Mesenchymal stem cell (in vitro differentiated cells and primary cell): ENCODE measurements at regions not wholly inside any gene's neighbourhood (a gene's known extent, or its start where the extent isn't known, plus 50 kb on each side); places are given as distances from the start of the nearest gene placed in this dataset.

ENCODE experiments used
- DNase-seq: peaks from one replicate; pipeline ENCODE4 v3.0.0-alpha.2; 2013
- H2AFZ ChIP-seq: one replicate; pipeline ENCODE4 v1.6.1; 2013; ENCODE audit warnings: low read depth, mild to moderate bottlenecking, control low read depth, inconsistent platforms, low read length, moderate library complexity
- H2AK5ac ChIP-seq: 2 replicates; pipeline ENCODE4 v1.6.1; 2013; ENCODE audit warnings: low read length, moderate library complexity, mild to moderate bottlenecking, inconsistent platforms; ENCODE audit not compliant: severe bottlenecking
- H2BK120ac ChIP-seq: one replicate; pipeline ENCODE4 v1.6.1; 2013; ENCODE audit warnings: low read depth, mild to moderate bottlenecking, inconsistent platforms, low read length, moderate library complexity
- H2BK12ac ChIP-seq, 2 experiments: one replicate each; pipeline ENCODE4 v1.6.1; 2013; ENCODE audit warnings: inconsistent platforms in 2 of 2, low read length in 2 of 2, mild to moderate bottlenecking in 2 of 2, moderate library complexity in 2 of 2, control low read depth in 1 of 2
- H2BK15ac ChIP-seq: one replicate; pipeline ENCODE4 v1.6.1; 2013; ENCODE audit warnings: mild to moderate bottlenecking, low read depth, inconsistent platforms; ENCODE audit not compliant: poor library complexity, severe bottlenecking
- H2BK5ac ChIP-seq: 2 replicates; pipeline ENCODE4 v1.6.1; 2013; ENCODE audit warnings: low read depth, mild to moderate bottlenecking, low read length, control low read depth, inconsistent platforms; ENCODE audit not compliant: poor library complexity, severe bottlenecking
- H3K14ac ChIP-seq, 2 experiments: one replicate each; pipeline ENCODE4 v1.6.1; 2013; ENCODE audit warnings: inconsistent platforms in 2 of 2, low read length in 2 of 2, control low read depth in 1 of 2, mild to moderate bottlenecking in 1 of 2, moderate library complexity in 1 of 2
- H3K18ac ChIP-seq, 2 experiments: one replicate each; pipeline ENCODE4 v1.6.1; 2013; ENCODE audit warnings: inconsistent platforms in 2 of 2, low read length in 2 of 2, control low read depth in 1 of 2, low read depth in 1 of 2, mild to moderate bottlenecking in 1 of 2
- H3K23ac ChIP-seq, 2 experiments: one replicate each; pipeline ENCODE4 v1.6.1; 2013; ENCODE audit warnings: inconsistent platforms in 2 of 2, low read length in 2 of 2, mild to moderate bottlenecking in 2 of 2, moderate library complexity in 2 of 2, control low read depth in 1 of 2
- H3K27ac ChIP-seq: 2 replicates; pipeline ENCODE4 v1.5.1; 2013; ENCODE audit warnings: mild to moderate bottlenecking, moderate library complexity, low read length, control low read depth, inconsistent platforms; ENCODE audit not compliant: poor library complexity, severe bottlenecking
- H3K27me3 ChIP-seq, 2 experiments: 2 replicates each; pipeline versions ENCODE4 v1.6.1 to v1.7.0; 2013; ENCODE audit warnings: low read length in 2 of 2, mild to moderate bottlenecking in 2 of 2, moderate library complexity in 2 of 2, control low read depth in 1 of 2, inconsistent platforms in 1 of 2; ENCODE audit not compliant: control insufficient read depth in 1 of 2, insufficient read depth in 1 of 2
- H3K36me3 ChIP-seq, 2 experiments: 2 replicates each; pipeline versions ENCODE4 v1.6.1 to v1.7.0; 2013; ENCODE audit warnings: low read length in 2 of 2, control low read depth in 1 of 2, inconsistent platforms in 1 of 2, low read depth in 1 of 2, mild to moderate bottlenecking in 1 of 2; ENCODE audit not compliant: insufficient read depth in 2 of 2, control insufficient read depth in 1 of 2
- H3K4ac ChIP-seq, 2 experiments: one replicate each; pipeline ENCODE4 v1.6.1; 2013; ENCODE audit warnings: inconsistent platforms in 2 of 2, low read length in 2 of 2, mild to moderate bottlenecking in 2 of 2, moderate library complexity in 2 of 2, control low read depth in 1 of 2, low read depth in 1 of 2
- H3K4me1 ChIP-seq: 2 replicates; pipeline ENCODE4 v1.6.1; 2013; ENCODE audit warnings: low read depth, low read length, control low read depth; ENCODE audit not compliant: control insufficient read depth, insufficient read depth
- H3K4me2 ChIP-seq: 2 replicates; pipeline ENCODE4 v1.6.1; 2013; ENCODE audit warnings: low read length, mild to moderate bottlenecking, inconsistent platforms; ENCODE audit not compliant: poor library complexity, severe bottlenecking
- H3K4me3 ChIP-seq, 2 experiments: 2 replicates each; pipeline versions ENCODE4 v1.5.1 to v1.7.0; 2013; ENCODE audit warnings: low read length in 2 of 2, mild to moderate bottlenecking in 2 of 2, control low read depth in 1 of 2, low read depth in 1 of 2; ENCODE audit not compliant: insufficient read depth in 1 of 2
- H3K79me1 ChIP-seq: replicated peaks from 2 replicates; pipeline ENCODE4 v1.6.1; 2013; ENCODE audit warnings: mild to moderate bottlenecking, control low read depth, low read length, inconsistent platforms; ENCODE audit not compliant: poor library complexity, severe bottlenecking
- H3K9ac ChIP-seq: 2 replicates; pipeline ENCODE4 v1.7.0; 2013; ENCODE audit warnings: mild to moderate bottlenecking, low read length, moderate library complexity
- H3K9me3 ChIP-seq: 2 replicates; pipeline ENCODE4 v1.7.0; 2013; ENCODE audit warnings: mild to moderate bottlenecking, low read length; ENCODE audit not compliant: control insufficient read depth
- H4K8ac ChIP-seq: one replicate; pipeline ENCODE4 v1.6.1; 2013; ENCODE audit warnings: inconsistent platforms, mild to moderate bottlenecking, low read length, moderate library complexity
- H4K91ac ChIP-seq: one replicate; pipeline ENCODE4 v1.6.1; 2013; ENCODE audit warnings: mild to moderate bottlenecking, low read length, inconsistent platforms
- WGBS: methylation state at CpG from one replicate; pipeline ENCODE4 v1.1.7; 2013; ENCODE audit warnings: mixed read lengths; 5-methylcytosine and 5-hydroxymethylcytosine counted together

DNA sequence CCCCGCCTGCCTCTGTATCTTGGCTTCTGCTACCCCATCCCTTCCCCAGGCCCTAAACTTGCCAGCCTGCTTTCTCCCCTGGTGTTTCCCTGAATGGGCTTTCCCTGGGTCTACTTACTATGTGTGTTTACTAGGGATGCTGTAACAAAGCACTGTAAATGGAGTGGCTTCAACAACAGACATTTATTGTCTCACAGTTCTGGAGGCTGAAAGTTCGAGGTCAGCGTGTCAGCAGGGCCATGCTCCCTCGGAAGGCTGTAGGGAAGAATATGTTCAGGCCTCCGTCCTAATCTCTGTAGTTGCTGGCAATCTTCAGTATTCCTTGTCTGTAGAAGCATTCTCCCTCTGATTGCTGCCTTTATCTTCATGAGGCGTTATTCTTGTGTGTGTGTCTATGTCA, 113.6 kb downstream of the DDX1 start:
- DNase-seq = no peak
- Histone ChIP-seq H2BK15ac (no peak overlapping the region), H3K79me1 (no peaks in the 10 kb centered on the region), H2BK120ac (no peak overlapping the region), H3K27me3 (peaks cover 0 to 15% of the 10 kb centered on the region in 2 experiments), H3K4ac (no peak overlapping the region), H3K4me2 (no peak overlapping the region), H4K91ac (no peak overlapping the region), H3K14ac (no peak overlapping the region), H3K23ac (no peak overlapping the region), H3K27ac (no peak overlapping the region), H3K18ac (no peak overlapping the region), H3K36me3 (peaks cover 0 to 4% of the 10 kb centered on the region in 2 experiments), H3K9ac (no peak overlapping the region), H2BK5ac (no peak overlapping the region), H2BK12ac (no peak overlapping the region), H3K4me1 (peaks cover 4% of the 10 kb centered on the region), H3K9me3 (no peaks in the 10 kb centered on the region), H4K8ac (no peak overlapping the region), H3K4me3 (no peak overlapping the region), H2AK5ac (no peak overlapping the region), H2AFZ (no peak overlapping the region)
- 82% methylated on average over 6 of the region's 6 CpGs for WGBS

DNA sequence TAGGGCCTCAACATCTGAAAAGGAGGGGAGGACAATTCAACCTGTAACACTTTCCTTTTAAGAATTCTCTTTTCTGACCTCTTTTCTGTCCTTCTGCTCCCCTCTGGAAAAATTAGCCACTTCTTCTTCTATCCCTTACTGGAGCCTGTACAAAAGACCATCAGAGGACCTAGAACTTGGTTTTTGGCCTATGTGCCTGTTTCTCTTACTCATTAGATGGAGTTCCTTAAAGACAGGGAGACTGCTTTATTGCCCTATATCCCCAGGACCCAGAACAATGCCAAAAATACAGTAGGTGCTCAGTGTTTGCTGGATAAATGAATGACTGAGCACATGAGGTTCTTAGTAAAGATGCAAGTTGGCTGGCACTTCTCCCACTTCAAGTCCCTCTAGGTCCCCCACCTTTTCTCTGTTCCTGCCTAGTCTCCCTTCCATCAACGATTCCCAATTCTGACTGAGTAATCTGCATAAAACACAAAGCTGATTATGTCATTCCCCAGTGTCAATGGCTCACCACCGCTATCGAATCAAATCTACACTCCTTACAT, 114.2 kb downstream of the DDX1 start:
- Histone ChIP-seq H2BK120ac (no peak overlapping the region), H3K14ac (no peak overlapping the region), H4K8ac (no peak overlapping the region), H3K79me1 (no peaks in the 10 kb centered on the region), H3K9me3 (no peaks in the 10 kb centered on the region), H2AFZ (no peak overlapping the region), H4K91ac (no peak overlapping the region), H2BK12ac (no peak overlapping the region), H3K4me2 (no peak overlapping the region), H3K18ac (no peak overlapping the region), H3K27me3 (peaks cover 0 to 16% of the 10 kb centered on the region in 2 experiments), H3K4me3 (no peak overlapping the region), H3K4ac (no peak overlapping the region), H3K9ac (no peak overlapping the region), H2BK5ac (no peak overlapping the region), H3K27ac (no peak overlapping the region), H3K4me1 (peaks cover 4% of the 10 kb centered on the region), H2BK15ac (no peak overlapping the region), H3K36me3 (peaks cover 0 to 4% of the 10 kb centered on the region in 2 experiments), H3K23ac (no peak overlapping the region), H2AK5ac (no peak overlapping the region)
- no peak for DNase-seq
- 100% methylated on average over 1 of the region's 3 CpGs for WGBS

DNA sequence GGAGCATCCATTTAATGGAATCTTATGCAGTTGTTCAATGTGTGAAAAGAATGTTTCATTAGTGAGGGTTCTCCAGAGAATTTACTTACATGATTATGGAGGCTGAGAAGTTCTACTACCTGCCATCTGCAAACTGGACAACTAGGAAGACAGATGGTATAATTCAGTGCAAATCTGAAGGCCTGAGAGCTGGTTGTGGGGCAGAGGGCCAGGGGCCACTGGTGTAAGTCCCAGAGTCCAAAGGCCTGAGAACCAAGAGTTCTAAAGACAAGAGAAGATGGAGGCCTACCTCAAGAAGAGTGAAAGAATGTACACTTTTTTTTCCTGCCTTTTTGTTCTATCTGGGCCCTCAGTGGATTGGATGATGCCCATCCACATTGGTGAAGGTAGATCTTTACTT, 114.8 kb downstream of the DDX1 start:
- Histone ChIP-seq H3K36me3 (peaks cover 0 to 4% of the 10 kb centered on the region in 2 experiments), H2BK120ac (no peak overlapping the region), H2AK5ac (no peak overlapping the region), H2BK15ac (no peak overlapping the region), H3K79me1 (no peaks in the 10 kb centered on the region), H4K91ac (no peak overlapping the region), H3K4ac (no peak overlapping the region), H3K23ac (no peak overlapping the region), H2AFZ (no peak overlapping the region), H3K27me3 (peaks cover 0 to 16% of the 10 kb centered on the region in 2 experiments), H3K4me3 (no peak overlapping the region), H3K14ac (no peak overlapping the region), H3K9ac (no peak overlapping the region), H3K4me2 (no peak overlapping the region), H3K4me1 (peaks cover 6% of the 10 kb centered on the region), H4K8ac (no peak overlapping the region), H3K27ac (no peak overlapping the region), H3K9me3 (no peaks in the 10 kb centered on the region), H3K18ac (no peak overlapping the region), H2BK5ac (no peak overlapping the region), H2BK12ac (no peak overlapping the region)
- no peak for DNase-seq

DNA sequence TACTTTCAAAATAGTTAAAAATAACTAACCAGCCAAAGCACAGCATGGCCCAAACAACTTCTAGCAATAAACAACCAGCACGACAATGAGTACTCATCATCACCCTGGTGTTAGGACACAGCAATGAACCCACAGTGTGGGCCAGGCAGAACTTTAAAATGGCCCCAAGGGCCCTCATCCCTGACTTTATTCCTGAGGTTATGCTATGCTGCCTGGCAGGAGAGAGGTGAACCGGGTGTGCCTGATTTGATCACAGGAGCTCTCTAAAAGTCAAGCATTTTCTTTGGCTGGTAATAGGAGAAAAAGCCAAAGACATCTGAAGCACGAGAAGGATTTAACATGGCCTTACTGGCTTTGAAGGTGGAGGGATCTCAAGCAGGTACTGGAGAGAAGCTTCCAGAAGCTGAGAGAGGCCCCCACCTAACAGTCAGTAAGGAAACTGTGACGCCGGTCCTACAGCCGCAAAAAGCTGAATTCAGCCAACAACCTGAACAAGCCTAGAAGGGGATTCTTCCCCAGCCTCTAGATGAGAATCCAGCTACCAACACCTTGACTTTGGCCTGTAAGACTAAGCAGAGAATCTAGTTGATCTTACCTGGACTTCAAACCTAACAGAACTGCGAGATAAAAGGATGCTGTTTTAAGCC, 115.4 kb downstream of the DDX1 start:
- H2BK5ac ChIP-seq = no peak overlapping the region
- H3K4me1 ChIP-seq = peaks cover 6% of the 10 kb centered on the region
- no peak overlapping the region for H3K9ac ChIP-seq
- H4K8ac ChIP-seq = no peak overlapping the region
- H2AK5ac ChIP-seq = no peak overlapping the region
- no peak overlapping the region for H4K91ac ChIP-seq
- H3K27ac ChIP-seq = no peak overlapping the region
- H3K4me2 ChIP-seq = no peak overlapping the region
- no peak overlapping the region for H3K4ac ChIP-seq
- H2BK12ac ChIP-seq = no peak overlapping the region
- H2AFZ ChIP-seq = no peak overlapping the region
- H3K9me3 ChIP-seq = no peaks in the 10 kb centered on the region
- H2BK120ac ChIP-seq = no peak overlapping the region
- no peak overlapping the region for H2BK15ac ChIP-seq
- WGBS = 94% methylated on average over 6 of the region's 7 CpGs
- no peak overlapping the region for H3K14ac ChIP-seq
- H3K18ac ChIP-seq = no peak overlapping the region
- no peak overlapping the region for H3K23ac ChIP-seq
- H3K79me1 ChIP-seq = no peaks in the 10 kb centered on the region
- H3K27me3 ChIP-seq = peaks cover 0 to 16% of the 10 kb centered on the region in 2 experiments
- DNase-seq = no peak
- H3K4me3 ChIP-seq = no peak overlapping the region
- H3K36me3 ChIP-seq = peaks cover 0 to 4% of the 10 kb centered on the region in 2 experiments
